GM11168 (cell line): ENCODE measurements at regions not wholly inside any gene's neighbourhood (a gene's known extent, or its start where the extent isn't known, plus 50 kb on each side); places are given as distances from the start of the nearest gene placed in this dataset.

Experiments
- in situ Hi-C: fragments of 300-500 bp; cut with MboI; formaldehyde crosslinking; loops from one replicate; pipeline ENCODE4 v1.12.0; 2022; ENCODE audit warnings: low sequenced_read_pairs; ENCODE audit not compliant: unreplicated experiment

GRCh38 chr4:17309567-17310268 lies 202.2 kb downstream of the QDPR start:
- in situ Hi-C loops: no loop called here

GRCh38 chr4:17301869-17302268 lies 210.0 kb downstream of the QDPR start:
- in situ Hi-C loops: no loop called here

GRCh38 chr4:17301266-17301665 lies 210.6 kb downstream of the QDPR start:
- in situ Hi-C loops: no loop called here

- in situ Hi-C loops: no loop called here
These were observed 214.7 kb downstream of the QDPR start for GRCh38 chr4:17296921-17297890.

- in situ Hi-C loops: no loop called here
These were observed 218.0 kb downstream of the QDPR start for GRCh38 chr4:17293901-17294300.

GRCh38 chr4:17288151-17288550 lies 223.7 kb downstream of the QDPR start:
- in situ Hi-C loops: no loop called here

GRCh38 chr4:17286752-17287460 lies 225.0 kb downstream of the QDPR start:
- in situ Hi-C loops: no loop called here

- in situ Hi-C loops: no loop called here
These were observed 226.1 kb downstream of the QDPR start for GRCh38 chr4:17285747-17286146.

GRCh38 chr4:17284323-17285175 lies 227.3 kb downstream of the QDPR start:
- in situ Hi-C loops: no loop called here

- in situ Hi-C loops: no loop called here
These were observed 228.1 kb downstream of the QDPR start for GRCh38 chr4:17283832-17284231.

GRCh38 chr4:17283251-17283650 lies 228.6 kb downstream of the QDPR start:
- in situ Hi-C loops: no loop called here

- in situ Hi-C loops: no loop called here
These were observed 231.4 kb downstream of the QDPR start for GRCh38 chr4:17280261-17281018.

- in situ Hi-C loops: no loop called here
These were observed 235.1 kb downstream of the QDPR start for GRCh38 chr4:17276776-17277175.

GRCh38 chr4:17275836-17276235 lies 236.1 kb downstream of the QDPR start:
- in situ Hi-C loops: no loop called here

- in situ Hi-C loops: no loop called here
These were observed 238.8 kb downstream of the QDPR start for GRCh38 chr4:17273047-17273446.

GRCh38 chr4:17272154-17272553 lies 239.7 kb downstream of the QDPR start:
- in situ Hi-C loops: no loop called here

- in situ Hi-C loops: no loop called here
These were observed 246.2 kb downstream of the QDPR start for GRCh38 chr4:17265653-17266052.

GRCh38 chr4:17265139-17265538 lies 246.8 kb downstream of the QDPR start:
- in situ Hi-C loops: no loop called here
